ENCODE measurements at regions not wholly inside any gene's neighbourhood (a gene's known extent, or its start where the extent isn't known, plus 50 kb on each side); places are given as distances from the start of the nearest gene placed in this dataset.
"Not testable (repeated sequence)": the region's sequence is repeated elsewhere in the genome, so short reads cannot be mapped to it uniquely, and the experiment has no call there.

- DNase-seq (ENCODE audit: insufficient read length, low spot score) (no peak), FAIRE-seq (no peak)
- TF ChIP-seq POLR2A (IDR thresholded peaks at IDR 0.05; ENCODE audit: low read depth, low read length), result no peak
Observed at GRCh38 chr17:83187782-83188311, 108.4 kb downstream of the METRNL start.

- FAIRE-seq, result no peak
- DNase-seq (ENCODE audit: insufficient read length, low spot score), result no peak
Observed at GRCh38 chr17:83189044-83190003, 109.9 kb downstream of the METRNL start.

GRCh38 chr17:83190004-83190385 is 110.6 kb downstream of the METRNL start:
- no peak for FAIRE-seq
- no peak for DNase-seq (ENCODE audit: insufficient read length, low spot score)
- no peak for TF ChIP-seq POLR2A (IDR thresholded peaks at IDR 0.05; ENCODE audit: low read depth, low read length)

More at GRCh38 chr17:83189044-83190003, 109.9 kb downstream of the METRNL start:
- TF ChIP-seq POLR2A (IDR thresholded peaks at IDR 0.05; ENCODE audit: low read depth, low read length), result no peak

- no peak for TF ChIP-seq POLR2A (IDR thresholded peaks at IDR 0.05; ENCODE audit: low read depth, low read length)
- no peak for DNase-seq (ENCODE audit: insufficient read length, low spot score)
- no peak for FAIRE-seq
Observed at GRCh38 chr17:83190601-83191387, 111.4 kb downstream of the METRNL start.

GRCh38 chr17:83191388-83192160 is 112.2 kb downstream of the METRNL start:
- FAIRE-seq (no peak), DNase-seq (ENCODE audit: insufficient read length, low spot score) (no peak)
- no peak for TF ChIP-seq POLR2A (IDR thresholded peaks at IDR 0.05; ENCODE audit: low read depth, low read length)

- FAIRE-seq (no peak), DNase-seq (ENCODE audit: insufficient read length, low spot score) (no peak)
- no peak for TF ChIP-seq POLR2A (IDR thresholded peaks at IDR 0.05; ENCODE audit: low read depth, low read length)
Observed at GRCh38 chr17:83192161-83192788, 112.9 kb downstream of the METRNL start.

GRCh38 chr17:83192789-83193335 is 113.5 kb downstream of the METRNL start:
- not testable (repeated sequence) for DNase-seq (ENCODE audit: insufficient read length, low spot score)

GRCh38 chr17:83193336-83194185 is 114.2 kb downstream of the METRNL start:
- TF ChIP-seq POLR2A (IDR thresholded peaks at IDR 0.05; ENCODE audit: low read depth, low read length), result no peak
- DNase-seq (ENCODE audit: insufficient read length, low spot score), result no peak

More at GRCh38 chr17:83192789-83193335, 113.5 kb downstream of the METRNL start:
- not testable (repeated sequence) for FAIRE-seq

GRCh38 chr17:83194186-83194561 is 114.8 kb downstream of the METRNL start:
- FAIRE-seq, result no peak
- TF ChIP-seq POLR2A (IDR thresholded peaks at IDR 0.05; ENCODE audit: low read depth, low read length), result no peak

More at GRCh38 chr17:83193336-83194185, 114.2 kb downstream of the METRNL start:
- no peak for FAIRE-seq

GRCh38 chr17:83194761-83195329 is 115.4 kb downstream of the METRNL start:
- DNase-seq (ENCODE audit: insufficient read length, low spot score) (peak; percentile 75), FAIRE-seq (no peak)
- TF ChIP-seq POLR2A (IDR thresholded peaks at IDR 0.05; ENCODE audit: low read depth, low read length), result no peak

More at GRCh38 chr17:83194186-83194561, 114.8 kb downstream of the METRNL start:
- DNase-seq (ENCODE audit: insufficient read length, low spot score), result no peak

GRCh38 chr17:83195330-83196023 is 116.1 kb downstream of the METRNL start:
- TF ChIP-seq POLR2A (IDR thresholded peaks at IDR 0.05; ENCODE audit: low read depth, low read length), result 0 out of 2 replicates have a peak, but pooled peaks have one; percentile 18
- no peak for FAIRE-seq
- DNase-seq (ENCODE audit: insufficient read length, low spot score), result peak; percentile 88
